ENCODE measurements at regions not wholly inside any gene's neighbourhood (a gene's known extent, or its start where the extent isn't known, plus 50 kb on each side); places are given as distances from the start of the nearest gene placed in this dataset.

GRCh38 chr21:41037936-41038335 is 130.0 kb upstream of the BACE2 start:
- Histone ChIP-seq H3K27me3 (ENCODE audit: control insufficient read depth in 2 of 2, insufficient read depth in 2 of 2, low read length in 2 of 2) (no peaks in the 10 kb centered on the region), H3K4me3 (replicated peaks in 1 of 3; ENCODE audit: low read depth in 2 of 3, low read length in 3 of 3) (no peak overlapping the region), H3K27ac (ENCODE audit: low read depth in 1 of 2, low read length in 2 of 2) (no peak overlapping the region), H3K36me3 (replicated peaks in 1 of 2; ENCODE audit: control insufficient read depth in 1 of 2, insufficient read depth in 2 of 2, low read length in 2 of 2) (no peaks in the 10 kb centered on the region), H2AFZ (ENCODE audit: insufficient read depth, low read depth, low read length, poor library complexity, severe bottlenecking) (no peak overlapping the region), H3K4me2 (replicated peaks; ENCODE audit: extremely low read depth, low read length, poor library complexity, severe bottlenecking) (no peak overlapping the region), H3K9ac (ENCODE audit: insufficient read depth, low read length, poor library complexity, severe bottlenecking) (no peak overlapping the region), H3K79me2 (ENCODE audit: insufficient read depth, low read length) (no peaks in the 10 kb centered on the region), H3K4me1 (ENCODE audit: control insufficient read depth in 1 of 2, insufficient read depth in 2 of 2, low read length in 2 of 2) (no peaks in the 10 kb centered on the region), H3K9me3 (replicated peaks in 1 of 2; ENCODE audit: control insufficient read depth in 1 of 2, insufficient read depth in 1 of 2, low read length in 2 of 2) (no peaks in the 10 kb centered on the region), H4K20me1 (ENCODE audit: insufficient read depth, low read length) (no peaks in the 10 kb centered on the region)
- peaks cover 0 to 10% (median 5%) of the 10 kb centered on the region in 7 donors for H3K9me3 Mint-ChIP-seq
- H3K4me1 Mint-ChIP-seq = no peaks in the 10 kb centered on the region
- H3K27me3 Mint-ChIP-seq (ENCODE audit: low read depth in 3 of 3) = peaks cover 3 to 7% (median 4%) of the 10 kb centered on the region in 3 donors
- no peak for DNase-seq
- intact Hi-C loops (cut with micrococcal nuclease) = no loop called here
- no peak for TF ChIP-seq CTCF (IDR thresholded peaks at IDR 0.05)
- H3K4me3 Mint-ChIP-seq = no peak overlapping the region
- 100% methylated on average over 1 of the region's 1 CpG for WGBS (ENCODE audit: insufficient coverage)
- H3K27ac Mint-ChIP-seq = no peak overlapping the region
- H3K36me3 Mint-ChIP-seq = no peaks in the 10 kb centered on the region

GRCh38 chr21:41043014-41043413 is 124.9 kb upstream of the BACE2 start:
- no peaks in the 10 kb centered on the region for H4K20me1 ChIP-seq (ENCODE audit: insufficient read depth, low read length)
- no peak for TF ChIP-seq CTCF (IDR thresholded peaks at IDR 0.05)
- H3K9me3 ChIP-seq (replicated peaks in 1 of 2; ENCODE audit: control insufficient read depth in 1 of 2, insufficient read depth in 1 of 2, low read length in 2 of 2) = no peaks in the 10 kb centered on the region
- H3K4me3 Mint-ChIP-seq = no peak overlapping the region
- no peaks in the 10 kb centered on the region for H3K27me3 ChIP-seq (ENCODE audit: control insufficient read depth in 2 of 2, insufficient read depth in 2 of 2, low read length in 2 of 2)
- H3K79me2 ChIP-seq (ENCODE audit: insufficient read depth, low read length) = no peaks in the 10 kb centered on the region
- intact Hi-C loops (cut with micrococcal nuclease) = no loop called here
- H3K36me3 Mint-ChIP-seq = no peaks in the 10 kb centered on the region
- no peaks in the 10 kb centered on the region for H3K4me1 Mint-ChIP-seq
- DNase-seq = no peak
- H3K27me3 Mint-ChIP-seq (ENCODE audit: low read depth in 3 of 3) = peaks cover 7 to 15% (median 9%) of the 10 kb centered on the region in 3 donors
- H3K4me1 ChIP-seq (ENCODE audit: control insufficient read depth in 1 of 2, insufficient read depth in 2 of 2, low read length in 2 of 2) = no peaks in the 10 kb centered on the region
- no peak overlapping the region for H3K27ac Mint-ChIP-seq
- H2AFZ ChIP-seq (ENCODE audit: insufficient read depth, low read depth, low read length, poor library complexity, severe bottlenecking) = no peak overlapping the region
- H3K9ac ChIP-seq (ENCODE audit: insufficient read depth, low read length, poor library complexity, severe bottlenecking) = no peak overlapping the region
- no peak overlapping the region for H3K4me2 ChIP-seq (replicated peaks; ENCODE audit: extremely low read depth, low read length, poor library complexity, severe bottlenecking)
- no peak overlapping the region for H3K27ac ChIP-seq (ENCODE audit: low read depth in 1 of 2, low read length in 2 of 2)
- peaks cover 0 to 5% (median 0%) of the 10 kb centered on the region in 7 donors for H3K9me3 Mint-ChIP-seq
- H3K36me3 ChIP-seq (replicated peaks in 1 of 2; ENCODE audit: control insufficient read depth in 1 of 2, insufficient read depth in 2 of 2, low read length in 2 of 2) = no peaks in the 10 kb centered on the region
- H3K4me3 ChIP-seq (replicated peaks in 1 of 3; ENCODE audit: low read depth in 2 of 3, low read length in 3 of 3) = no peak overlapping the region
- 100% methylated on average over 1 of the region's 2 CpGs for WGBS (ENCODE audit: insufficient coverage)
